ENCODE measurements at regions not wholly inside any gene's neighbourhood (a gene's known extent, or its start where the extent isn't known, plus 50 kb on each side); places are given as distances from the start of the nearest gene placed in this dataset.
"Not testable (repeated sequence)": the region's sequence is repeated elsewhere in the genome, so short reads cannot be mapped to it uniquely, and the experiment has no call there.

GRCh38 chrX:37922928-37923327 is 75.6 kb upstream of the DYNLT3 start:
- Histone ChIP-seq H3K9me2 (ENCODE audit: insufficient read depth, low read length) (no peaks in the 10 kb centered on the region), H3K79me2 (ENCODE audit: insufficient read depth, low read depth, low read length) (no peaks in the 10 kb centered on the region), H3K27ac (ENCODE audit: low read depth, low read length, poor library complexity, severe bottlenecking) (no peak overlapping the region), H3K9me3 (ENCODE audit: low read length) (no peaks in the 10 kb centered on the region), H3K4me1 (ENCODE audit: insufficient read depth, low read length, poor library complexity, severe bottlenecking) (no peaks in the 10 kb centered on the region), H2AFZ (ENCODE audit: low read length) (no peak overlapping the region), H3K4me3 (ENCODE audit: low read depth, low read length, poor library complexity, severe bottlenecking) (no peak overlapping the region), H3K36me3 (ENCODE audit: insufficient read depth, low read length) (no peaks in the 10 kb centered on the region), H3K4me2 (ENCODE audit: low read length) (no peak overlapping the region), H4K20me1 (ENCODE audit: insufficient read depth, low read length) (no peaks in the 10 kb centered on the region)
- no TSS peak for BruUV-seq (replicated peaks)
- TF ChIP-seq CTCF (conservative IDR thresholded peaks at IDR 0.05; ENCODE audit: low read length) (no peak), EZH2phosphoT487 (IDR thresholded peaks at IDR 0.05; ENCODE audit: borderline replicate concordance, low read depth, low read length) (no peak)
- intact Hi-C loops (cut with micrococcal nuclease; ENCODE audit: unreplicated experiment) = no loop called here
- ChIA-PET POLR2A (no interaction called here), CTCF (ENCODE audit: unreplicated experiment) (no interaction called here)
- DNase-seq (ENCODE audit: low spot score) = no peak

GRCh38 chrX:37925761-37926160 is 78.4 kb upstream of the DYNLT3 start:
- H4K20me1 ChIP-seq (ENCODE audit: insufficient read depth, low read length); H3K9me3 ChIP-seq (ENCODE audit: low read length); H3K27ac ChIP-seq (ENCODE audit: low read depth, low read length, poor library complexity, severe bottlenecking); H2AFZ ChIP-seq (ENCODE audit: low read length); POLR2A ChIA-PET; DNase-seq (ENCODE audit: low spot score); BruUV-seq (replicated peaks); H3K4me2 ChIP-seq (ENCODE audit: low read length); CTCF ChIA-PET (ENCODE audit: unreplicated experiment); H3K9me2 ChIP-seq (ENCODE audit: insufficient read depth, low read length); H3K4me3 ChIP-seq (ENCODE audit: low read depth, low read length, poor library complexity, severe bottlenecking); H3K79me2 ChIP-seq (ENCODE audit: insufficient read depth, low read depth, low read length); H3K4me1 ChIP-seq (ENCODE audit: insufficient read depth, low read length, poor library complexity, severe bottlenecking); H3K36me3 ChIP-seq (ENCODE audit: insufficient read depth, low read length): not testable (repeated sequence)
- intact Hi-C loops (cut with micrococcal nuclease; ENCODE audit: unreplicated experiment) = loop anchor here (1.0 kb wide), 1 partner anchor 241 kb away; no protein-coding TSS in a partner anchor

GRCh38 chrX:37926700-37927099 is 79.3 kb upstream of the DYNLT3 start:
- Histone ChIP-seq H2AFZ (ENCODE audit: low read length) (no peak overlapping the region), H3K79me2 (ENCODE audit: insufficient read depth, low read depth, low read length) (no peaks in the 10 kb centered on the region), H3K9me2 (ENCODE audit: insufficient read depth, low read length) (no peaks in the 10 kb centered on the region), H3K27ac (ENCODE audit: low read depth, low read length, poor library complexity, severe bottlenecking) (no peak overlapping the region), H3K9me3 (ENCODE audit: low read length) (no peaks in the 10 kb centered on the region), H3K4me1 (ENCODE audit: insufficient read depth, low read length, poor library complexity, severe bottlenecking) (no peaks in the 10 kb centered on the region), H3K4me3 (ENCODE audit: low read depth, low read length, poor library complexity, severe bottlenecking) (no peak overlapping the region), H3K4me2 (ENCODE audit: low read length) (no peak overlapping the region), H3K36me3 (ENCODE audit: insufficient read depth, low read length) (no peaks in the 10 kb centered on the region), H4K20me1 (ENCODE audit: insufficient read depth, low read length) (no peaks in the 10 kb centered on the region)
- TF ChIP-seq CTCF (conservative IDR thresholded peaks at IDR 0.05; ENCODE audit: low read length) (peak; percentile 77), EZH2phosphoT487 (IDR thresholded peaks at IDR 0.05; ENCODE audit: borderline replicate concordance, low read depth, low read length) (no peak)
- intact Hi-C loops (cut with micrococcal nuclease; ENCODE audit: unreplicated experiment) = loop anchor here (1.0 kb wide), 1 partner anchor 240 kb away; no protein-coding TSS in a partner anchor
- POLR2A ChIA-PET = no interaction called here
- peak; percentile 40 for DNase-seq (ENCODE audit: low spot score)
- no TSS peak for BruUV-seq (replicated peaks)
- CTCF ChIA-PET (ENCODE audit: unreplicated experiment) = no interaction called here

Measured in OCI-LY7 (cell line).